ENCODE measurements at regions not wholly inside any gene's neighbourhood (a gene's known extent, or its start where the extent isn't known, plus 50 kb on each side); places are given as distances from the start of the nearest gene placed in this dataset.

DNA sequence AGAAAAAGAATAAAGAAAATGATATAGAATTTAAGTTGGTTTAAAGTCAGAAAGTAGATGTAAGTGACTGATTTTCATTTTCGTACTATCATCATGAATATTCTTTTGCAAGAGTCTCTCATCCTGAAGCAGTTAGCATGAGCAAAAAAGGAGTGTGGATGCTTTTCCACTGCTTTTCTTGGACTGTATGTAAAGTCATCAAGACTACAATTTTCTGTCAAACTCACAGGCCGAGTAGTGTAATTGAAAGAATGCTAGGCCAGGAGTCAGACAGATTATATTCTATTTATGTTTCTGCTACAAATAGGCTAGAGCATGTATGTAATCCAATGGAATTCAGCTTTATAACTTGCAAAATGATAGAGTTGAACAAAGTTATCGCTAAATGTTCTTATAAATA, 197.1 kb upstream of the SPOCK3 start:
- RAD21 ChIA-PET (ENCODE audit: low non-redundant PET in 1 of 2, low total read pairs in 2 of 2, uncharacterized antibody in 2 of 2, unreplicated experiment in 2 of 2) = no interaction called here
- TF ChIP-seq, protein P1, sequence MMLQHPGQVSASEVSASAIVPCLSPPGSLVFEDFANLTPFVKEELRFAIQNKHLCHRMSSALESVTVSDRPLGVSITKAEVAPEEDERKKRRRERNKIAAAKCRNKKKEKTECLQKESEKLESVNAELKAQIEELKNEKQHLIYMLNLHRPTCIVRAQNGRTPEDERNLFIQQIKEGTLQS (IDR thresholded peaks at IDR 0.05) = no peak
- TF ChIP-seq YY1 (IDR thresholded peaks at IDR 0.05; ENCODE audit: extremely low read depth, insufficient replicate concordance, low read depth, low read length) (no peak), JUND (IDR thresholded peaks at IDR 0.05) (no peak), ELF1 (IDR thresholded peaks at IDR 0.05; ENCODE audit: borderline replicate concordance, low read depth) (no peak)
- TF ChIP-seq, protein P2, sequence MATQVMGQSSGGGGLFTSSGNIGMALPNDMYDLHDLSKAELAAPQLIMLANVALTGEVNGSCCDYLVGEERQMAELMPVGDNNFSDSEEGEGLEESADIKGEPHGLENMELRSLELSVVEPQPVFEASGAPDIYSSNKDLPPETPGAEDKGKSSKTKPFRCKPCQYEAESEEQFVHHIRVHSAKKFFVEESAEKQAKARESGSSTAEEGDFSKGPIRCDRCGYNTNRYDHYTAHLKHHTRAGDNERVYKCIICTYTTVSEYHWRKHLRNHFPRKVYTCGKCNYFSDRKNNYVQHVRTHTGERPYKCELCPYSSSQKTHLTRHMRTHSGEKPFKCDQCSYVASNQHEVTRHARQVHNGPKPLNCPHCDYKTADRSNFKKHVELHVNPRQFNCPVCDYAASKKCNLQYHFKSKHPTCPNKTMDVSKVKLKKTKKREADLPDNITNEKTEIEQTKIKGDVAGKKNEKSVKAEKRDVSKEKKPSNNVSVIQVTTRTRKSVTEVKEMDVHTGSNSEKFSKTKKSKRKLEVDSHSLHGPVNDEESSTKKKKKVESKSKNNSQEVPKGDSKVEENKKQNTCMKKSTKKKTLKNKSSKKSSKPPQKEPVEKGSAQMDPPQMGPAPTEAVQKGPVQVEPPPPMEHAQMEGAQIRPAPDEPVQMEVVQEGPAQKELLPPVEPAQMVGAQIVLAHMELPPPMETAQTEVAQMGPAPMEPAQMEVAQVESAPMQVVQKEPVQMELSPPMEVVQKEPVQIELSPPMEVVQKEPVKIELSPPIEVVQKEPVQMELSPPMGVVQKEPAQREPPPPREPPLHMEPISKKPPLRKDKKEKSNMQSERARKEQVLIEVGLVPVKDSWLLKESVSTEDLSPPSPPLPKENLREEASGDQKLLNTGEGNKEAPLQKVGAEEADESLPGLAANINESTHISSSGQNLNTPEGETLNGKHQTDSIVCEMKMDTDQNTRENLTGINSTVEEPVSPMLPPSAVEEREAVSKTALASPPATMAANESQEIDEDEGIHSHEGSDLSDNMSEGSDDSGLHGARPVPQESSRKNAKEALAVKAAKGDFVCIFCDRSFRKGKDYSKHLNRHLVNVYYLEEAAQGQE (IDR thresholded peaks at IDR 0.05; ENCODE audit: low read depth) = no peak

DNA sequence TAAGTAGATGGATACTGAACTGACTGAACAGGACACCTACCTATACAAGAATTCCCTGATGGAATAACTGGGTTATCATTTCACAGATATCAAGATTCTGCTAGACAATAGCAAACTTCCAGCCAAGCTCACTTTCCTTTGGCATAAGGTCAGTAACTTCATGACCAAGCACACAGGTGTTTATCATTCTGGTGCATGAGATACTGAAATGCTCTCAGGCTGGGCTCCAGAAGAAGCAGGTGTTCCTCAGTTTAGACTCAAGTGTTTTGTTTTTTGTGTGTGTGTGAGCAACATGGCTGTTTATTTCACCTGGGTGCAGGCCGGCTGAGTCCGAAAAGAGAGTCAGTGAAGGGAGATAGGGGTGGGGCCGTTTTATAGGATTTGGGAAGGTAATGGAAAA, 201.5 kb upstream of the SPOCK3 start:
- Histone ChIP-seq H3K9me3 (ENCODE audit: control insufficient read depth in 1 of 2, insufficient read depth in 1 of 2, low read depth in 1 of 2, low read length in 2 of 2) (no peaks in the 10 kb centered on the region), H3K4me2 (ENCODE audit: low read length) (no peak overlapping the region), H3K4me1 (ENCODE audit: control insufficient read depth in 1 of 2, insufficient read depth in 2 of 2, low read length in 2 of 2) (no peaks in the 10 kb centered on the region), H3K27me3 (ENCODE audit: insufficient read depth, low read length) (no peaks in the 10 kb centered on the region), H3K36me3 (ENCODE audit: control insufficient read depth in 1 of 2, insufficient read depth in 2 of 2, low read length in 2 of 2) (no peaks in the 10 kb centered on the region), H3K4me3 (replicated peaks in 1 of 2; ENCODE audit: low read depth in 1 of 2, low read length in 2 of 2) (no peak overlapping the region), H3K9me2 (ENCODE audit: insufficient read depth) (no peaks in the 10 kb centered on the region; the same call in 1 of the 2 replicates), H3K27ac (ENCODE audit: low read depth, low read length) (no peak overlapping the region), H3K79me2 (ENCODE audit: insufficient read depth, low read length) (no peaks in the 10 kb centered on the region), H2AFZ (ENCODE audit: low read depth, low read length, poor library complexity, severe bottlenecking) (no peak overlapping the region), H3K9ac (ENCODE audit: low read length) (no peak overlapping the region), H4K20me1 (ENCODE audit: insufficient read depth) (no peaks in the 10 kb centered on the region)
- BruUV-seq (replicated peaks) = no TSS peak
- DNase-seq (ENCODE audit: low read depth, low spot score) = no peak
- CTCF ChIA-PET = no interaction called here
- intact Hi-C loops (cut with micrococcal nuclease) = no loop called here
- no peak for ATAC-seq
- POLR2A ChIA-PET = no interaction called here
- RAD21 ChIA-PET (ENCODE audit: low non-redundant PET in 1 of 2, low total read pairs in 2 of 2, uncharacterized antibody in 2 of 2, unreplicated experiment in 2 of 2) = no interaction called here
- TF ChIP-seq ZNF274 (IDR thresholded peaks at IDR 0.05; ENCODE audit: low read depth, low read length) = no peak
- no peak for TF ChIP-seq EZH2 (IDR thresholded peaks at IDR 0.05)
- TF ChIP-seq, protein P2 (IDR thresholded peaks at IDR 0.05; ENCODE audit: low read depth) = no peak
- TF ChIP-seq JUND (IDR thresholded peaks at IDR 0.05) = no peak
- TF ChIP-seq RAD21 (IDR thresholded peaks at IDR 0.05; ENCODE audit: low read depth) = no peak
- no peak for TF ChIP-seq EZH2phosphoT487 (IDR thresholded peaks at IDR 0.05; ENCODE audit: borderline replicate concordance)
- TF ChIP-seq, protein P3, sequence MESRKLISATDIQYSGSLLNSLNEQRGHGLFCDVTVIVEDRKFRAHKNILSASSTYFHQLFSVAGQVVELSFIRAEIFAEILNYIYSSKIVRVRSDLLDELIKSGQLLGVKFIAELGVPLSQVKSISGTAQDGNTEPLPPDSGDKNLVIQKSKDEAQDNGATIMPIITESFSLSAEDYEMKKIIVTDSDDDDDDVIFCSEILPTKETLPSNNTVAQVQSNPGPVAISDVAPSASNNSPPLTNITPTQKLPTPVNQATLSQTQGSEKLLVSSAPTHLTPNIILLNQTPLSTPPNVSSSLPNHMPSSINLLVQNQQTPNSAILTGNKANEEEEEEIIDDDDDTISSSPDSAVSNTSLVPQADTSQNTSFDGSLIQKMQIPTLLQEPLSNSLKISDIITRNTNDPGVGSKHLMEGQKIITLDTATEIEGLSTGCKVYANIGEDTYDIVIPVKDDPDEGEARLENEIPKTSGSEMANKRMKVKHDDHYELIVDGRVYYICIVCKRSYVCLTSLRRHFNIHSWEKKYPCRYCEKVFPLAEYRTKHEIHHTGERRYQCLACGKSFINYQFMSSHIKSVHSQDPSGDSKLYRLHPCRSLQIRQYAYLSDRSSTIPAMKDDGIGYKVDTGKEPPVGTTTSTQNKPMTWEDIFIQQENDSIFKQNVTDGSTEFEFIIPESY (IDR thresholded peaks at IDR 0.05; ENCODE audit: extremely low read depth, insufficient replicate concordance, low read length) = no peak

More for the DNA sequence above, 197.1 kb upstream of the SPOCK3 start:
- Histone ChIP-seq H3K27me3 (ENCODE audit: insufficient read depth, low read length) (no peaks in the 10 kb centered on the region), H2AFZ (ENCODE audit: low read depth, low read length, poor library complexity, severe bottlenecking) (no peak overlapping the region), H3K9ac (ENCODE audit: low read length) (no peak overlapping the region), H3K9me3 (ENCODE audit: control insufficient read depth in 1 of 2, insufficient read depth in 1 of 2, low read depth in 1 of 2, low read length in 2 of 2) (no peaks in the 10 kb centered on the region), H3K9me2 (ENCODE audit: insufficient read depth) (no peaks in the 10 kb centered on the region; the same call in 1 of the 2 replicates), H3K4me1 (ENCODE audit: control insufficient read depth in 1 of 2, insufficient read depth in 2 of 2, low read length in 2 of 2) (peaks cover 13 to 14% of the 10 kb centered on the region in 2 experiments; a peak in 3 of 4 replicates), H4K20me1 (ENCODE audit: insufficient read depth) (no peaks in the 10 kb centered on the region), H3K4me2 (ENCODE audit: low read length) (no peak overlapping the region), H3K27ac (ENCODE audit: low read depth, low read length) (no peak overlapping the region), H3K36me3 (ENCODE audit: control insufficient read depth in 1 of 2, insufficient read depth in 2 of 2, low read length in 2 of 2) (no peaks in the 10 kb centered on the region), H3K79me2 (ENCODE audit: insufficient read depth, low read length) (no peaks in the 10 kb centered on the region), H3K4me3 (replicated peaks in 1 of 2; ENCODE audit: low read depth in 1 of 2, low read length in 2 of 2) (no peak overlapping the region)
- CTCF ChIA-PET = no interaction called here
- no TSS peak for BruUV-seq (replicated peaks)
- ATAC-seq (no peak), DNase-seq (ENCODE audit: low read depth, low spot score) (no peak)
- POLR2A ChIA-PET = no interaction called here
- intact Hi-C loops (cut with micrococcal nuclease) = no loop called here

Measured in HCT116 (cell line).